ENCODE measurements at regions not wholly inside any gene's neighbourhood (a gene's known extent, or its start where the extent isn't known, plus 50 kb on each side); places are given as distances from the start of the nearest gene placed in this dataset.

GRCh38 chr1:108036796-108037562, 72.0 kb upstream of the VAV3 start:
- no peak for FAIRE-seq
- H3K36me3 Mint-ChIP-seq (ENCODE audit: low read depth, unreplicated experiment), result no peaks in the 10 kb centered on the region
- H3K27ac Mint-ChIP-seq (ENCODE audit: unreplicated experiment), result no peak overlapping the region

GRCh38 chr1:108034396-108034795, 69.4 kb upstream of the VAV3 start:
- no peaks in the 10 kb centered on the region for H3K4me1 Mint-ChIP-seq (ENCODE audit: low read depth, unreplicated experiment)
- FAIRE-seq, result no peak

More at GRCh38 chr1:108036796-108037562, 72.0 kb upstream of the VAV3 start:
- Histone ChIP-seq H3K4me2 (ENCODE audit: low read length) (no peak overlapping the region), H3K4me1 (ENCODE audit: insufficient read depth, low read length) (no peaks in the 10 kb centered on the region), H3K27me3 (ENCODE audit: insufficient read depth, low read length) (peaks cover 3% of the 10 kb centered on the region), H3K36me3 (ENCODE audit: insufficient read depth, low read length) (no peaks in the 10 kb centered on the region), H3K9me3 (ENCODE audit: insufficient read depth, low read depth, low read length) (no peaks in the 10 kb centered on the region), H3K4me3 (ENCODE audit: insufficient read depth, low read depth, low read length) (no peak overlapping the region), H2AFZ (ENCODE audit: low read depth, low read length) (no peak overlapping the region), H3K27ac (ENCODE audit: low read depth, low read length) (no peak overlapping the region), H3K79me2 (ENCODE audit: insufficient read depth, low read length) (no peaks in the 10 kb centered on the region), H4K20me1 (ENCODE audit: insufficient read depth, low read length) (no peaks in the 10 kb centered on the region), H3K9ac (ENCODE audit: low read length) (no peak overlapping the region)
- TF ChIP-seq EZH2 (IDR thresholded peaks at IDR 0.05; ENCODE audit: insufficient read depth, low read length) (no peak), CTCF (IDR thresholded peaks at IDR 0.05; ENCODE audit: insufficient read depth, low read depth, low read length) (no peak)
- Mint-ChIP-seq H3K4me3 (ENCODE audit: unreplicated experiment) (no peak overlapping the region), H3K4me1 (ENCODE audit: low read depth, unreplicated experiment) (peaks cover 4% of the 10 kb centered on the region), H3K9me3 (ENCODE audit: unreplicated experiment) (no peaks in the 10 kb centered on the region), H3K27me3 (ENCODE audit: low read depth, unreplicated experiment) (peaks cover 3% of the 10 kb centered on the region)
- no peak for DNase-seq (ENCODE audit: low read depth)

More at GRCh38 chr1:108034396-108034795, 69.4 kb upstream of the VAV3 start:
- Histone ChIP-seq H3K27me3 (ENCODE audit: insufficient read depth, low read length) (peaks cover 7% of the 10 kb centered on the region), H3K36me3 (ENCODE audit: insufficient read depth, low read length) (no peaks in the 10 kb centered on the region), H4K20me1 (ENCODE audit: insufficient read depth, low read length) (no peaks in the 10 kb centered on the region), H3K4me3 (ENCODE audit: insufficient read depth, low read depth, low read length) (no peak overlapping the region), H3K9ac (ENCODE audit: low read length) (no peak overlapping the region), H3K79me2 (ENCODE audit: insufficient read depth, low read length) (no peaks in the 10 kb centered on the region), H3K27ac (ENCODE audit: low read depth, low read length) (no peak overlapping the region), H3K4me2 (ENCODE audit: low read length) (no peak overlapping the region), H3K4me1 (ENCODE audit: insufficient read depth, low read length) (no peaks in the 10 kb centered on the region), H3K9me3 (ENCODE audit: insufficient read depth, low read depth, low read length) (no peaks in the 10 kb centered on the region), H2AFZ (ENCODE audit: low read depth, low read length) (no peak overlapping the region)
- H3K9me3 Mint-ChIP-seq (ENCODE audit: unreplicated experiment), result no peaks in the 10 kb centered on the region
- H3K27ac Mint-ChIP-seq (ENCODE audit: unreplicated experiment), result no peak overlapping the region
- H3K27me3 Mint-ChIP-seq (ENCODE audit: low read depth, unreplicated experiment), result peaks cover 5% of the 10 kb centered on the region
- H3K4me3 Mint-ChIP-seq (ENCODE audit: unreplicated experiment), result no peak overlapping the region
- H3K36me3 Mint-ChIP-seq (ENCODE audit: low read depth, unreplicated experiment), result no peaks in the 10 kb centered on the region
- DNase-seq (ENCODE audit: low read depth), result no peak
- TF ChIP-seq CTCF (IDR thresholded peaks at IDR 0.05; ENCODE audit: insufficient read depth, low read depth, low read length) (no peak), EZH2 (IDR thresholded peaks at IDR 0.05; ENCODE audit: insufficient read depth, low read length) (no peak)

All from astrocyte (in vitro differentiated cells and primary cell).